ENCODE measurements at regions not wholly inside any gene's neighbourhood (a gene's known extent, or its start where the extent isn't known, plus 50 kb on each side); places are given as distances from the start of the nearest gene placed in this dataset.
"Not testable (repeated sequence)": the region's sequence is repeated elsewhere in the genome, so short reads cannot be mapped to it uniquely, and the experiment has no call there.

DNA sequence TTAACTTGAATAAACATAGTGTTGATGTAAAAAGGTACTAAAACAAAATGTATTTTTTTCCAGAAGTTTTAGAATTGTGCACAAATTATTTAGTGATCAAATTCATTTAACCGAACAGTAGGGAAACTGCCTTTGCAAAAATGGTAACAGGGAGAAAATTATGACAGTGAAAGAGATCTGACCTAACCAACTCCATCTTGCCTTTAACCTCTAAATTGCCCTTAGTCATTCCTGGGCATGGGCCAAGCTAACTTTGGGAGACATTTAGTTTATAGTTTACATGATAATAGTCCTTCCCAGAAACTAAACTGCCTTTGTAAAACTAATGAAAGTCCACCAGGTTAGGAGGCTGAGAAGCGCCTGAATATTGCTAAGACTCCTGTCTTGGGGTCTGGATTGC, 361.3 kb upstream of the PCDH15 start:
- DNase-seq (ENCODE audit: low read depth in 3 of 3) = not testable (repeated sequence)

DNA sequence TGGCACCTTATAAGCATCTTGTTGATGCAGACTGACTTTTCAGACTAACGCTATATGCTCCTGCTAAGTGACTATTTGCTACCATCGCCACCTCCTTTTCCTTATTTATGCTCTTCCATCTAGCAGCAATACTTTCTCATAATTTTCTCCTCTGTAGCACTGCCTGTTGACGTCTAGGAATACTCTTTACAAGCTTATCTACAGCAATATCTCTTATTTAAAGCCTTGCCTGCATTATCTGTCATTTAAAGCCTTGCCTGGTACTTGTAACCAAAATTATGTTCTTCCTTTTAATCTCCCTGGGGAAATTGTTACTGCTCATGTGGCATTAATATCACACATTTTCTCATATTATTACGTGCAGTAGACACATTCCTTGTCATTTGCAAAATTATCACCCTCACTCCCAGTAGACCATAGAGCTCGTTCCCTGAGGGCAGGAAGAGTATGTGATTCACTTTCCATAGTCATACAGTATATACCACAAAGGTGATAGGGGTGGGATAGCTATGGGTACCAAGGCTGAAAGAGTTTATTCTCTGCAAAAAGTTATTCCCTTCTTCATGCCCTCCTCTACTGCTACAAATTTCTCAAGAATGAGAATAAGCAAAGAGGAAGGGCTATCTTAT, 359.7 kb upstream of the PCDH15 start:
- no peak for DNase-seq (ENCODE audit: low read depth in 3 of 3)

DNA sequence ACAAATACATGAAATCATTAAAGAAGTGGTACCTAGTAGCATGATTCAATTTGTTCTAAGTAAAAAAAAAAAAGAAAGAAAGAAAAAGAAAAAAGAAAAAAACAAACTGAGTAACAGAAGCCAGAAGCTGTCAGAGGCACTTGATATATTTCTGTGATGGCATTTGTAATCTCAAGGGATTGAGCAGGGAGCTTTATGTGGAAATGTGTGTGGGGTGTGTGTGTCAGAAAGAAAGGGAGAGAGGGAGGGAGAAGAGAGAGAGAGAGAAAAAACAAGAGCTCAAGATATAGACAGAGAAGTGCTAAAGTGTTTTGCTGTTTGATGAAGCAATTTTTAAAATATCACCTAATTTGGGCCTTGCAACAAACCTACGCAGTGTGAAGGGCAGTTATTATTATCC, 357.6 kb upstream of the PCDH15 start:
- DNase-seq (ENCODE audit: low read depth in 3 of 3) = no peak

DNA sequence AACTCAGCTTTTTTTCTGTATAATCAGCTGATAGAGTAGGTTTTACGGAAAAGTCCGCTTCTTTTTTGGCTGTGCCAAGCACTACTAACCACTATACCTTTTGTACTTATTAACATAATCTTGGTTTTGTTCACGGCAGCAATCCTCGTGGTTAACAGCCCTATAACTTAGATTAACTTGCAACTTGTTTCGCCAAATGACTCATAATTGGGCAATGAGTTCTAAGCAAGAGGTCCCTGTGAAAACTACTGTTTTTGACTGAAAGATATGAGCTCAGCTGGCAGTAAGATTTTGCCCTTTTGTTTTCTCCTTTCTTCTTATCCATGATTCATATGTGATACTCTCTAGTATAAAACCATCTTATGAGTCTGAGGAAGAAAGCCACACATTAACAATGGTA, 345.0 kb upstream of the PCDH15 start:
- DNase-seq (ENCODE audit: low read depth in 3 of 3) = no peak

DNA sequence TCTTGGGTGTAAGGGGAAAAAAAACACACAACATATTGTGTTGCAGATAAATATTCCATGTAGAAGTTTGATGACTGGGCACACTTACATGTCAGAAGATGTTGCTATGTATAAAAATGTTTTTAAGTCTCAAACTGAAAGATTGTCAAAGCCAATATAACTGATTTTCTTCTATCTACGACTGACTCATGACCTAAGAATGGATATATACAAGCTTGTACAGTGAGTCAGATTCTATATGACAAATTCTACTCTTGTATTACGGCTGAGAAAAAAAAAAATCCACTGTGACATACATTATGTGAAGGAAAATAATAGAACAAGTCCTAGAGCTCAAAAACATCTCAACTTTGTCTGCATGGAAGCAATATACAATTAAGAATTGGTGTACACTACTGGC, 343.0 kb upstream of the PCDH15 start:
- DNase-seq (ENCODE audit: low read depth in 3 of 3) = no peak

DNA sequence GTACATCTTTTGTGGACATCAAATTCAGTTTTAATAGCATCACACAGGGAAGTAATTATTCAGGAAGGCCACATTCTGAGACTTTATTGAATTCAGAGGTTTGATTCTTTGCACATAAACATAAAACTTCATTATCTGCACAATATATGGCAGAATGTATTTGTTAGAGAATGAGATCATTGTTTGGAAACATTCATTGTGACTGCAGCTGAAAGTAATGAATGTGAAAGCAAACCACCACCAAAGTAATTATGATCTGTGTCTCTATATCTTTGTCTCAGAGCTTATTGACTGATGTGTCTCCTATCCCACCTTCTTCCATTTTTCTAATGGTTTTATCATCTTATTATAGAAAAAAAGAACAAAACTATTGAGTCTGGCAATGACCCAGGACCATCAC, 340.9 kb upstream of the PCDH15 start:
- DNase-seq (ENCODE audit: low read depth in 3 of 3) = no peak

DNA sequence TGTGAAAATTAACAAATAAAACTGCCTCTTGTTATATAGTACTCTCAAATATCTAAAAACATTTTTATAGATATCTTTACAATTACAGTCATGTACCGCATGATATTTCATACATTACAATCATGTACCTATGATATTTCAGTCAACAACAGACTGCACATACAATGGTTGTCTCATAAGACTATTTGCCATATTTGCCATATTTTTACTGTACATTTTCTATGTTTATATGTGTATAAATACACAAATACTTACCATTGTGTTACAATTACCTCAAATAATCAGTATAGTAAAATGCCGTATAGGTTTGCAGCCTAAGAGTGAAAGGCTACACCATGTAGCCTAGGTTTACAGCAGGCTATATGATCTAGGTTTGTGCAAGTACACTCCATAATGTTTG, 336.0 kb upstream of the PCDH15 start:
- no peak for DNase-seq (ENCODE audit: low read depth in 3 of 3)

DNA sequence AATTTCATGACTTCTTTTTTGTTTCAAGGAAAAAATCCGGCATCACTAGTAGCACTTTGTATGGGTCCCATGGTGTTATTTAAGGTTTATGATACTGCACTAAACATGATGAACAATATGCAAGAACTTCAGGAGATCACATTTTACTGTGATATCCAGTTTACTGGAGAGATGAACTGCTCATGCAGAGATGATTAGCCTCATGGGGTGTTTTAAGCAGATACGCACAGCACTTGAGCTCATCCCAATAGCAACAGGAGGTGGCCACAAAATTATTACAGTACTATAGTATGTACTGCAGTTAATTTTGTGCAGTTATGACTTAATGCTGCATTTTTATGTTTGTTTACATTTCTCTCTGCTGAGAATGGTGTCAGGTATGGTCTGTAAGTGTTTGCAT, 303.7 kb upstream of the PCDH15 start:
- DNase-seq (ENCODE audit: low read depth in 3 of 3) = no peak

DNA sequence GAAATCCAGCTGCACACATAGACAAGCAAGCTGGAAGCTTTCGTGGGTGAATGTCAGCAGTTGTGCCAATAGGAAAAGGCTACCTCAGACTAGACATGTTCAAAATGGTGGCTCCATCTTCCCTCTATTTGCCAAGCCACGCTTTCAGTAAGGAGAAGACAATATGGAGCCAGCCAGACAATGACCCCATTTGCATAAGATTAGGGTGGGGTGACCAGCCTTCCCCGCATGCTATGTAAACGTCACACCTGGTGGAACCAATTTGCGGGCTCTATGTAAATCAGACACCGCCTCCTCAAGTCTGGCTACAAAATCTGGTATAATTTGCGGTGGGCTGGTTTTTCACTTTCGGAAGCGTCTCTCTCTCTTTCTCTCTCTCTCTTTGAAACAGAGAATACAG, 297.4 kb upstream of the PCDH15 start:
- DNase-seq (ENCODE audit: low read depth in 3 of 3) = no peak

DNA sequence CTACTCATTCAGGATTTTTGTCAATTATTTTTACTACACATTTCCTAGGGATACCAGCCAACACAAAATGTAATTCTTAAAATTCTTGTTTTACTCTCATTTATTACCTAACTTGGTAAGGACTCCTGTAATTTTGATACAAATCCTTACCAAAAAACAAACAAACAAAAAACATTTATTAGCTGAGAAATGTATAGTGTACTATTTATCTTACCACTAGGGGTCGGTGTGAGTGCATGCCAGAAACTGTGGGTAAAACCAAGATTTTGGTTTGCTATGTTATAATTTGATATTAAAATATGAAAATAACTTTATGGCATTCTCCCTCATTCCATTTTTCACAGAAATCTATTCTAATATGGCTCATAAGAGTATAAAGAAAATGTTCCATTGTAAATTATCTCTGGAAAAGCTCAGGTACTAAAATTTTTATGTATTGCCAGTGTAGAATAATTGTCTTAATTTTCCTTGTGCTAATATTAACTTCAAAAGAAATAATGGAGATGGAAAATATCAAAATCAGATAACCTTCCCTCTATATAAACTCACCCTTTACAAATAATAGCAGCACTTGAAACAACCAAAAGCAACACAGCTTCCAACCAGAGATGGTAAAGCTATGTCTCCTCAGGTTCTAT, 290.8 kb upstream of the PCDH15 start:
- no peak for DNase-seq (ENCODE audit: low read depth in 3 of 3)

DNA sequence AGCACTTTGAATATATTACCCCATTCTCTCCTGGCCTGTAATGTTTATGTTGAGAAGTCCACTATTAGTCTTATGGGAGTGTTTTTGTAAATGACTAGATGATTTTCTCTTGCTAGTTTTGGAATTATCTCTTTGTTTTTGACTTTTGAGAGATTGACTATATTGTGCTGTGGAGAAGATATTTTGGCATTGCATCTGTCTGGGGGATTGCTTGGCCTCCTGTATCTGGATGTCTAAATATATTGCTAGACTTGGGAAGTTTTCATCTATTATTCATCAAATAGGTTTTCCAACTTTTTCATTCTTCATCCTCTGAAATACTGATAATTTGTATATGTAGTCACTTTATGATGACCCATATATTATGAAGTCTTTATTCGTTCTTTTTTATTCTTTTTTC, 277.1 kb upstream of the PCDH15 start:
- DNase-seq (ENCODE audit: low read depth in 3 of 3) = no peak

DNA sequence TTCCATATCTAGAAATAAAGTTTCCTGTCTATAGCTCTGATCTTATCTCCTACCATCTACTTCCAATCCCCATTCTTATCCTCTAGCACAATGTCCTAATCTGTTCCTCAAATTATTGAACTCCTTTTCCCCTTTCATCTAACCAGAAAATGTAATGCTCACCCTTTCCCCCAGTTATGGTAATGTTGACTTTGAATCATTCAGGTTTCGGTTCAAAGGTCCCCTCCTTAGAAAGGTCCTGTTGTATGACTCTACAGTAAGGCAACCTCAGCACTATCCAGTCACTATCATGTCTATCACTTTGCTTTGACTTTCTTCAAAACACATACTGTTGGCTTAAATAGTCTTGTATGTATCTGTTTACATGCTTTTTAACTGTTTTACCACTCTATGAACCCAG, 264.2 kb upstream of the PCDH15 start:
- no peak for DNase-seq (ENCODE audit: low read depth in 3 of 3)

DNA sequence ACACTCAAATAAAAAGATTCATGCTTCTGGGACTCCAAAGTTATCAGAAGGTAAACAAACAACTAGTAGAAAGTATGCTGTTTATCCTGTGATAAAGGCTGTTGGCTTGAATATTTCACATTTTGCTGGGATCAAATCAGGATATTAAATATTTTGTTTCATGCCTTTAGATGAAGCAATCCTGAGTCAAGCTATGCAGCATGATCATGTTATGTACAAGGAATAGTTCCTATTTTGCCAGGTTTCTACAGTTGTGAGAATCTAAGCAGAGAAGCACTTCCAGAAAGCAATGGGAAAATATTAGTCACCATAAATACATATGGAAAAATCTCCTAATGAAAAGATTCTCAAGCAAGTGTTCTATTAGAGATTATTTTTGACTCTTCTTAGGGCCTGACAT, 262.8 kb upstream of the PCDH15 start:
- DNase-seq (ENCODE audit: low read depth in 3 of 3) = no peak

DNA sequence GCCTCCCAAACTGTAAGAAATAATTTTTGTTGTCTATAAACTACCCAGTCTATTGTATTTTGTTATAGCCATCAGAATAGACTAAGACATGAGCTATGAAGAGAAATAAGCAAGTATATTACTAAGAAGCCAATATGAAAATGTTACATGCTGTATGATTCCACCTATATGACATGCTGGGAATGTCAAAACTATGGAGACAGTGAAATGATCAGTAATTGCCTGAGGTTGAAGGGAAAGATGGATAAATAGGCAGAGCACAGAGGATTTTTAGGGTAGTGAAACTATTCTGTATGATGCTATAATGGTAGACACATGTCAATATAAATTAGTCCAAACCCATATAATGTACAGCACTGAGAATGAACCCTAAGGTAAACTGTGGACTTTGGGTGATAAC, 261.3 kb upstream of the PCDH15 start:
- DNase-seq (ENCODE audit: low read depth in 3 of 3) = no peak

DNA sequence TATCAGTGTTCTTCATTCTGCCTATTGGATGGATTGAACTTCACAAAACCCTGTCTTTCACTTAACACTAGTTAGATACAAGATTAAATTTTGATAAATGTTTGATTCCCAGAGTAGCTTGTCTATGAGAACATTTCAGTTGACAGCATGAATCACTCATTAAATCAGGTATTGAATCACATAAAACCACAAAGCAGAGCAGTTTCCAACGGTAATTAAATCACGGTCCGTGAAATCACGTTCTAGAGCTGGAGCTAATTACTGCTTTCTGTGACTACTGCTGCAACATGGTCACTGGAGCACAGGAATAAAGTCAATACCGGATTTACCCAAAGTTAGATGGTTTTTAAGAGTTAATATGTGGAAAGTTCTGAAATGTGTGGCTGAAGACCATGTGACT, 257.8 kb upstream of the PCDH15 start:
- no peak for DNase-seq (ENCODE audit: low read depth in 3 of 3)

DNA sequence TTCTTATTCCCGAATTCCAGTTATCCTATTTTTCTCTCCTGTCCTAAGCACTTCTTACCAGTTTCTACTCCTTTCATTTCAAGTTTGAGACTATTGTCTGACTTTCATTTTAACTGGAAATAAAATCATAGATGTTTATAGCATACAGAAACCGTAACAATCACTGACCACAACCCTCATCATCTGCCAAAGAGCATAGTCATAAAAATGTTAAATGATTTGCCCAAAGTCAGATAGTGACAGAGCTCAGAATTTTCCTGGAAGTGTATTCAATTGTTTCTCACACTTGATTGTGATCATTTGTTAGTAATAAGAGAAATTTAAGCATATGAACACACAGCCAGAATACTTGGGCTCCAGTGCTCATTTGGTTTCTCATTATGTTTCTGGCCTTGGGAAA, 250.5 kb upstream of the PCDH15 start:
- no peak for DNase-seq (ENCODE audit: low read depth in 3 of 3)

DNA sequence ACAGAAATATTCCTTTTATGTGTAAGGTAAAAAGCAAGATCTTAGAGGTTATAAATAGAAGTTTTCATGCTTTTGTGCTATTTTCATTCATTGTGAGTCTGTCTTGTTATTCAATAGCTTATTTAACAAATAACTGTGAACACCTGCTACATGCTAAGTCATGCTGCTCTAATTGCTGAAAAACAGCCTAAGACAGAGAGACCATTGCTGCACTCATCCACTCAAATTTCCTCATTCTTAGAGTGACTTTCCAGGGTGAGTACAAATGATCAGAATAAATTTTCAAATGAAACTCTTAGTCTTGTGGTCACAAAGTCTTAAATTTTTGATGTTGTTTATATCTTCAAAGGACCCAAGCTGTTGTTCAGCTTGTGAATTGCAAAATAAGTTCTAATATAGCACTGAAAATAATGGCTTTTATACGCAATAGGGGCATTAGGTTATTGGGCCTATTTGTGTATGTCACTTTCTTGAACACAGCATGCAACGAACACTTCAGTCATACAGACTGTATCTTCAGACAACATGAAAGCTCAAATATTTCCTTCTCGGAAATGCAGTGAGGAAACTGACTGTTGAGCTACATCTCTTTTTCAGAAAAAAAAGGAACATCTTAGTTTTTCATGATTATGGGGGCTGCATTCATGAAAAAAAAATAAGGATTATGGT, 247.9 kb upstream of the PCDH15 start:
- no peak for DNase-seq (ENCODE audit: low read depth in 3 of 3)

DNA sequence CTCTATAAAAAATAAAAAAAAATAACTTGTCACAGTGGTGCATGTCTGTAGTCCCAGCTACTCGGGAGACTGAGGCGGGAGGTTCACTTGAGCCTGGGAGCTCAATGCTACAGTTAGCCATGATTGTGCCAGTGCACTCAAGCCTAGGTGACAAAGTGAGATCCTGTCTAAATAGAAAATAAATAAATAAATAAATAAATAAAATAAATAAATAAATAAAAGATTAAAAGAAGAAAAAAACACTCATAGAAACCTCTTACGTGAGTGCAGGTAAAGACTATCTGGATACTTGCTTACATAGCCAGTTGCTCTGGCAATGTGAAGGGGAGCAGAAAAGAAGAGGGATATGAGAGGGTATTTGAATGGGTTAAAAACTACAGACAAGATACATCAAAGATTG, 242.5 kb upstream of the PCDH15 start:
- no peak for DNase-seq (ENCODE audit: low read depth in 3 of 3)

DNA sequence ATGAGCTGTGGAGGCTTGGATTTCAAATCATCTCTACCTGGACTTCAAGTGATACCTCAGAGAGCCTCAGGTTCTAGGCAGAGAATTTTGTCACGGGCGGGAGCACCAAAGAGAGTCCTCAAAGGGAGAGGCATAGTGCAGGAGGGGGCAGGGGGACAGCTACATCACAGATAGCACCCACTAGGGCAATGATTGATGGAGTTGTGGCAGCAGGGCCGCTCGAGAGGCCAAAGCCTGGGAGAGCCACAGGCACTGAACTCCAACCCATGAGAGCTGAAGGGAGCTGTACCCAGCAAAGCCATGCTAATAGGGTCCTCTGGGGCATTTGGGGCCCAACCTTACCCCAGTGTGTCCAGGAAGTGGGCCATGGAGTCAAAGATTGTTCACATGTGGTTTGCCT, 232.0 kb upstream of the PCDH15 start:
- no peak for DNase-seq (ENCODE audit: low read depth in 3 of 3)

DNA sequence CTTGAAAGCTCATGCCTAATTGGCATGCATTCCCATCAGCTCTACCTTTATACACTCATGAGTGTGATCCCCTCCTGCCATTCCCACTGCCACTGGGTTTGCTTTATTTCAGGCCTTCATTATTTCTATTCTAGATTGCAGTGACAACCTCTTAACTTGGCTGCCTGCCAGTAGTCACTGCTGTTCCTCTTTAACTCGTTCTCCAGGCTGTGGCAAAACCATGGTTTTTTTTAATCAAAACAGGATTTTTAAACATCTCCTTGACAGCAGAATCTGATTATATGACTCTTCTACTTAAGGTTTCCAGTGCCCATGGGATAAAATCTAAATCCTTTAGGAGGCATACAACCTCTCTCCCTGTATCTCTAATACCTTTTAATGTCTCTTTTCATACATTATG, 223.7 kb upstream of the PCDH15 start:
- no peak for DNase-seq (ENCODE audit: low read depth in 3 of 3)

DNA sequence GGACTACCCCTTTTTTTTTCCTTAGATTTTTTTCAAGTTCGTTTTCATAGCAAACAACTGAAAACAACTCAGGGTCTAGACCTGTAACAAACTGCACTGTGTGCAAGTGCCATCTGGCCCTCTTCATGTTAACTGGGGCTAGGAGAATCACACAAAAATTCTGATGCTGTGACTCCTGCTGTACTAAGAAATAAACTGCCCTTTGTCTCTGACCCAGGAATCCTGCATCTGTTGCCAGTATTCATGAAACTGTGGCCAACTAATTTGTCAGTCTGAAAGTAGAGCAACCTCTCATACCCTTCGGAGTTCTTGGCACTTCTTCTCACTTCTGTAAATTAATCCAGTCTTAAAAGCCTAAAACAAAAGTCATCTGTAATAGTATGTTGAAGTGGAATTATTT, 218.4 kb upstream of the PCDH15 start:
- DNase-seq (ENCODE audit: low read depth in 3 of 3) = no peak

DNA sequence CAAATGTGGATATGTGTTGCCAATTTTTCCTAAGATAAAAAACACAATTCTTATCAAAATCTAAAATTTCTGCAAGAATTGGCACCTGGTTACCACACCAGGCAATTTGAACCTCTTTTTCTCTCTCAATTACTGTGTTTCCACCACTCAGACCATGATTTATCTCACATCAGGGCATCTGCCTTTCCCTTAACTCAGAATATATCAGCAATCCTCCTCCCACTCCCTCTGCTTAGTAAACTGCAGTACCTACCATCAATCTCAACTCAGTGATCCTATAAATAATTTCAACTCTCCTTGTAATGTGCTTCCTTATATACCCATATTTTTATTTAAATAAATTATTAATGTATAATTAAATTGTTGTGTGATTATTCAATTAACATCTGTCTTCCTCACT, 212.3 kb upstream of the PCDH15 start:
- DNase-seq (ENCODE audit: low read depth in 3 of 3) = no peak

DNA sequence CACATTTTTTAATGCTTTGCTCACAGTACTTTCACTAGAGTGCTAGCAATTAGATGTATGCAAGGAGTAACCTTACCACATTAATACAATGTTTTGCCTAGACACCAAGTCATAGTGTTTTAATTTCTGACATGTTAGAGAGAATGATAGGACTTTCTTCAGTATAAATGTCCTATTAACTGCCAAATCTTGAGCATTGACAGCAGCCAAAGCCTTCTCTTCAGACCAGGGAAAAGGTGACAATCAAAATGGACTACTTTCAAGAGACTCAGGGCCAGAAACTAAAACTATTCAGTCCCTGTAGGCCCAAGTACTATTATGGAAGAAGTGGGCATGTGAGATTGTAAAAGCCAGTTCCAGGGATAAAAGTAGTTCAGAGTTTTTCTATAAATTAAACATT, 201.4 kb upstream of the PCDH15 start:
- DNase-seq (ENCODE audit: low read depth in 3 of 3) = no peak

DNA sequence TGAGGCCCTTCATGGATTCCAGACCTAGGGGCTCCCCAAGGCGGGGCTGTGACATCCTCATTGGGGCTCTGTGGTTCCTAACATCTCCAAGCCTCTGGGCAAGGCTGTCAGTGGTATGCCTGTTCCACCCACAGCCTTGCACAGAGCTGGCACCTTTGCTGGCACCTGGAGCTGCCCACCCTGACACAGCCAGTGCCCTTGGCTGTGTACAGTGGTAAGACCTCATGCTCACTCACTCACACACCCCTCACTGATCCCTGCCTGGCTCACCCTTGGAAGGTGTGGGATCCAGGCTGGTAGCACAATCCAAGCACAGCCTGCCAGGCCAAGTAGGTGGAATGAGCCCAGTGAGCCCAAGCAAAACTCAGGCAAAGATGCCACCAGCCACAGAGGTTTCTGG, 200.4 kb upstream of the PCDH15 start:
- DNase-seq (ENCODE audit: low read depth in 3 of 3) = no peak

Measured in stimulated activated CD4-positive, alpha-beta T cell treated with anti-CD3 and anti-CD28 coated beads, TNF-alpha, amount 100 ng/mL, for 24 hours (primary cell).